PFSK-1 (cell line): ENCODE measurements at regions not wholly inside any gene's neighbourhood (a gene's known extent, or its start where the extent isn't known, plus 50 kb on each side); places are given as distances from the start of the nearest gene placed in this dataset.

ENCODE experiments used
- POLR2AphosphoS5 ChIP-seq: IDR thresholded peaks from 2 replicates; pipeline ENCODE4 v1.6.1; 2012; ENCODE audit warnings: low read depth, mild to moderate bottlenecking, control low read depth, low read length, moderate library complexity
- REST ChIP-seq, 2 experiments: IDR thresholded peaks; 2 replicates each; pipeline versions ENCODE4 v1.6.1 to v1.8.0; 2011 to 2012; ENCODE audit warnings: low read depth in 2 of 2, low read length in 2 of 2, control low read depth in 1 of 2, inconsistent platforms in 1 of 2, mild to moderate bottlenecking in 1 of 2, moderate library complexity in 1 of 2; ENCODE audit not compliant: insufficient read depth in 1 of 2

GRCh38 chr4:58113126-58113525, 1002.9 kb upstream of the IGFBP7 start:
- TF ChIP-seq REST (IDR thresholded peaks at IDR 0.05; ENCODE audit: insufficient read depth in 1 of 2, low read depth in 2 of 2, low read length in 2 of 2) (no peak), POLR2AphosphoS5 (no peak)
